T-helper 1 cell treated with Interleukin-12 subunit alpha and Interleukin-12 subunit beta and Interleukin-4 antibody, amounts not matched to agents 30 ng/mL and 1 ng/mL, for 36 hours (primary cell): ENCODE measurements at regions not wholly inside any gene's neighbourhood (a gene's known extent, or its start where the extent isn't known, plus 50 kb on each side); places are given as distances from the start of the nearest gene placed in this dataset.
"Not testable (repeated sequence)": the region's sequence is repeated elsewhere in the genome, so short reads cannot be mapped to it uniquely, and the experiment has no call there.

Source experiments
- intact Hi-C: fragments of 100-400 bp; cut with micrococcal nuclease; formaldehyde crosslinking; loops from one replicate; pipeline ENCODE4 v1.15.1; 2024

GRCh38 chr9:95785209-95785608 lies 90.3 kb upstream of the ERCC6L2 start:
- intact Hi-C loops: no loop called here

GRCh38 chr9:95784318-95784717 lies 91.2 kb upstream of the ERCC6L2 start:
- intact Hi-C loops: no loop called here

GRCh38 chr9:95783426-95783975 lies 92.0 kb upstream of the ERCC6L2 start:
- intact Hi-C loops: no loop called here

- intact Hi-C loops: no loop called here
Observed at GRCh38 chr9:95780751-95781150, 94.7 kb upstream of the ERCC6L2 start.

- intact Hi-C loops: no loop called here
Observed at GRCh38 chr9:95780121-95780520, 95.4 kb upstream of the ERCC6L2 start.

- intact Hi-C loops: not testable (repeated sequence)
Observed at GRCh38 chr9:95779597-95779996, 95.9 kb upstream of the ERCC6L2 start.

GRCh38 chr9:95778957-95779356 lies 96.5 kb upstream of the ERCC6L2 start:
- intact Hi-C loops: no loop called here

GRCh38 chr9:95777136-95777535 lies 98.4 kb upstream of the ERCC6L2 start:
- intact Hi-C loops: no loop called here

- intact Hi-C loops: no loop called here
Observed at GRCh38 chr9:95776176-95776575, 99.3 kb upstream of the ERCC6L2 start.

- intact Hi-C loops: no loop called here
Observed at GRCh38 chr9:95775191-95775590, 100.3 kb upstream of the ERCC6L2 start.

GRCh38 chr9:95773053-95773418 lies 102.5 kb upstream of the ERCC6L2 start:
- intact Hi-C loops: no loop called here

- intact Hi-C loops: no loop called here
Observed at GRCh38 chr9:95772320-95773052, 103.0 kb upstream of the ERCC6L2 start.

GRCh38 chr9:95771556-95772246 lies 103.8 kb upstream of the ERCC6L2 start:
- intact Hi-C loops: no loop called here

GRCh38 chr9:95770653-95771131 lies 104.8 kb upstream of the ERCC6L2 start:
- intact Hi-C loops: no loop called here

GRCh38 chr9:95769909-95770433 lies 105.5 kb upstream of the ERCC6L2 start:
- intact Hi-C loops: no loop called here

- intact Hi-C loops: no loop called here
Observed at GRCh38 chr9:95769473-95769872, 106.0 kb upstream of the ERCC6L2 start.

- intact Hi-C loops: no loop called here
Observed at GRCh38 chr9:95766906-95767305, 108.6 kb upstream of the ERCC6L2 start.

GRCh38 chr9:95764533-95765319 lies 110.8 kb upstream of the ERCC6L2 start:
- intact Hi-C loops: no loop called here

GRCh38 chr9:95763983-95764382 lies 111.5 kb upstream of the ERCC6L2 start:
- intact Hi-C loops: no loop called here

GRCh38 chr9:95763006-95763405 lies 112.5 kb upstream of the ERCC6L2 start:
- intact Hi-C loops: no loop called here

GRCh38 chr9:95762322-95762721 lies 113.2 kb upstream of the ERCC6L2 start:
- intact Hi-C loops: no loop called here

GRCh38 chr9:95760791-95761190 lies 114.7 kb upstream of the ERCC6L2 start:
- intact Hi-C loops: no loop called here
